Panc1 (cell line): ENCODE measurements at regions not wholly inside any gene's neighbourhood (a gene's known extent, or its start where the extent isn't known, plus 50 kb on each side); places are given as distances from the start of the nearest gene placed in this dataset.

ENCODE experiments used
- ATAC-seq: fragments of 200-7000 bp; cut with Tn5 transposase; 2 replicates; pipeline ENCODE4 v1.9.1; 2020; ENCODE audit warnings: mild to moderate bottlenecking, moderate library complexity
- BruUV-seq: library from RNA; stranded (reverse); fragments of 400-500 nt; replicated peaks from 2 replicates; lab custom pipeline; 2021; lab: Mats Ljungman, UMichigan
- CTCF ChIA-PET: fragments of 300-600 bp; sonication (Branson Sonifier 250); formaldehyde crosslinking; loops from one replicate; lab custom pipeline; 2022; ENCODE audit warnings: antibody characterized with exemption; lab: Charles Lee
- POLR2A ChIA-PET: fragments of 300-600 bp; sonication (Branson Sonifier 250); formaldehyde crosslinking; loops from one replicate; lab custom pipeline; 2022; ENCODE audit warnings: antibody characterized with exemption; lab: Charles Lee
- DNase-seq: peaks from one replicate; pipeline ENCODE4 v3.0.0-alpha.2; 2010; ENCODE audit warnings: low read depth, low spot score
- H3K27ac ChIP-seq: 2 replicates; pipeline ENCODE4 v1.5.1; 2011; ENCODE audit warnings: mild to moderate bottlenecking, low read length, inconsistent platforms
- H3K27me3 ChIP-seq: fragments of 200-500 bp; sonication (Bioruptor generic); 2 replicates; pipeline ENCODE4 v1.6.0; 2014; ENCODE audit warnings: low read length, inconsistent platforms; ENCODE audit not compliant: control insufficient read depth, insufficient read depth
- H3K36me3 ChIP-seq: fragments of 200-500 bp; sonication (Bioruptor generic); 2 replicates; pipeline ENCODE4 v1.5.1; 2014; ENCODE audit warnings: inconsistent platforms, mild to moderate bottlenecking, low read length, moderate library complexity; ENCODE audit not compliant: control insufficient read depth, insufficient read depth
- H3K4me1 ChIP-seq: 2 replicates; pipeline ENCODE4 v1.5.1; 2011; ENCODE audit warnings: inconsistent platforms, mild to moderate bottlenecking, low read length, moderate library complexity; ENCODE audit not compliant: control insufficient read depth, insufficient read depth
- H3K4me3 ChIP-seq, 2 experiments: 2 replicates each; pipeline ENCODE4 v1.5.1; 2011 to 2012; ENCODE audit warnings: low read depth in 2 of 2, low read length in 2 of 2, mild to moderate bottlenecking in 2 of 2, inconsistent platforms in 1 of 2, moderate library complexity in 1 of 2
- H3K9me3 ChIP-seq: fragments of 200-500 bp; sonication (Bioruptor generic); 2 replicates; pipeline ENCODE4 v1.5.1; 2014; ENCODE audit warnings: low read depth, mild to moderate bottlenecking, inconsistent platforms, low read length, moderate library complexity; ENCODE audit not compliant: control insufficient read depth, insufficient read depth
- CTCF ChIP-seq: fragments of 450-650 bp; IDR thresholded peaks from 2 replicates; pipeline ENCODE4 v1.5.1; 2017; ENCODE audit warnings: mild to moderate bottlenecking
- POLR2AphosphoS5 ChIP-seq: IDR thresholded peaks from 2 replicates; pipeline ENCODE4 v1.6.1; 2012; ENCODE audit warnings: mild to moderate bottlenecking, low read depth, low read length, moderate library complexity
- REST ChIP-seq, 2 experiments: IDR thresholded peaks; 2 replicates each; pipeline ENCODE4 v1.6.1; 2011 to 2012; ENCODE audit warnings: low read depth in 2 of 2, control low read depth in 1 of 2, low read length in 1 of 2, mild to moderate bottlenecking in 1 of 2, moderate library complexity in 1 of 2; ENCODE audit not compliant: insufficient read depth in 1 of 2
- SIN3A ChIP-seq: IDR thresholded peaks from 2 replicates; pipeline ENCODE4 v1.6.1; 2012; ENCODE audit warnings: low read depth, mild to moderate bottlenecking, low read length, moderate library complexity, borderline replicate concordance; ENCODE audit not compliant: insufficient read depth
- TCF7L2 ChIP-seq: IDR thresholded peaks from 2 replicates; pipeline ENCODE4 v1.6.1; 2011; ENCODE audit warnings: mild to moderate bottlenecking, low read depth, low read length, inconsistent platforms
- in situ Hi-C: cut with HindIII; loops from 2 replicates; pipeline ENCODE4 v1.10.0; 2016; ENCODE audit warnings: low sequenced_read_pairs, low pct_unique_long_range_greater_than_20kb
- intact Hi-C: fragments of 100-400 bp; cut with micrococcal nuclease; formaldehyde crosslinking; loops from one replicate; pipeline ENCODE4 v1.10.0; 2022; ENCODE audit not compliant: unreplicated experiment

- DNase-seq (no peak), ATAC-seq (no peak)
- ChIA-PET POLR2A (no interaction called here), CTCF (no interaction called here)
- no peaks in the 10 kb centered on the region for H3K27me3 ChIP-seq
- H3K4me1 ChIP-seq, result no peaks in the 10 kb centered on the region
- no peak overlapping the region for H3K4me3 ChIP-seq
- in situ Hi-C loops (no loop called here), intact Hi-C loops (no loop called here)
- BruUV-seq, result no TSS peak
- H3K9me3 ChIP-seq, result no peaks in the 10 kb centered on the region
- no peak overlapping the region for H3K27ac ChIP-seq
- no peak for TF ChIP-seq TCF7L2
- no peak for TF ChIP-seq POLR2AphosphoS5
- TF ChIP-seq SIN3A, result no peak
- no peak for TF ChIP-seq CTCF
- H3K36me3 ChIP-seq, result no peaks in the 10 kb centered on the region
Observed at GRCh38 chr3:117104792-117105191, 395.2 kb downstream of the TUSC7 start.

GRCh38 chr3:117105686-117106085 is 396.1 kb downstream of the TUSC7 start:
- no peak for ATAC-seq
- in situ Hi-C loops, result no loop called here
- CTCF ChIA-PET, result no interaction called here

More at GRCh38 chr3:117105686-117106085, 396.1 kb downstream of the TUSC7 start:
- no peak for TF ChIP-seq REST (IDR thresholded peaks at IDR 0.05; ENCODE audit: insufficient read depth in 1 of 2, low read depth in 2 of 2, low read length in 1 of 2)
- TF ChIP-seq TCF7L2, result no peak
- TF ChIP-seq POLR2AphosphoS5, result no peak
- no peak for TF ChIP-seq CTCF
- no peak for TF ChIP-seq SIN3A
- no TSS peak for BruUV-seq
- H3K36me3 ChIP-seq, result no peaks in the 10 kb centered on the region
- H3K27ac ChIP-seq, result no peak overlapping the region
- POLR2A ChIA-PET, result no interaction called here
- no peaks in the 10 kb centered on the region for H3K4me1 ChIP-seq
- no peak for DNase-seq
- intact Hi-C loops, result no loop called here
- H3K4me3 ChIP-seq, result no peak overlapping the region
- no peaks in the 10 kb centered on the region for H3K9me3 ChIP-seq
- no peaks in the 10 kb centered on the region for H3K27me3 ChIP-seq
